ENCODE measurements at regions not wholly inside any gene's neighbourhood (a gene's known extent, or its start where the extent isn't known, plus 50 kb on each side); places are given as distances from the start of the nearest gene placed in this dataset.
"Not testable (repeated sequence)": the region's sequence is repeated elsewhere in the genome, so short reads cannot be mapped to it uniquely, and the experiment has no call there.

- no peak for DNase-seq
These were observed 857.9 kb downstream of the TYW1 start for GRCh38 chr7:67854221-67855178.

DNA sequence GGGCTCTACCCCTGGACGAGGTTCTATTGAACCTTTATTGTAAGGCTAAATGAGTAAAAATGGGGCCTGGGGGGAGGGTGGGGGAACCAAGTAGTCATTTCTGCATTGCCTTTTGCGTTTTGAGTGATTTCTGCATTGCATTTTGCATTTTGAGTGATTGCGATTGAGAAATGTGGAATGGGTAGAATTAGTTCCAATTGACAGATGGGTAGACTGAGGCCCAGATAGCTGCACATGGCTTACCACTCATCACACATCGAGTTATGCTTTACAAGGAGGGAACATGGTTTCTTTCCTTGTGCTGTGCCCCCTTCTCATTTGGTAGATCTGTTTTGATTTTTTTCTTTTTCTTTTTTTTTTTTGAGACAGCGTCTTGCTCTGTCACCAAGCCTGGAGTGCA lies 858.7 kb downstream of the TYW1 start:
- DNase-seq = no peak

DNA sequence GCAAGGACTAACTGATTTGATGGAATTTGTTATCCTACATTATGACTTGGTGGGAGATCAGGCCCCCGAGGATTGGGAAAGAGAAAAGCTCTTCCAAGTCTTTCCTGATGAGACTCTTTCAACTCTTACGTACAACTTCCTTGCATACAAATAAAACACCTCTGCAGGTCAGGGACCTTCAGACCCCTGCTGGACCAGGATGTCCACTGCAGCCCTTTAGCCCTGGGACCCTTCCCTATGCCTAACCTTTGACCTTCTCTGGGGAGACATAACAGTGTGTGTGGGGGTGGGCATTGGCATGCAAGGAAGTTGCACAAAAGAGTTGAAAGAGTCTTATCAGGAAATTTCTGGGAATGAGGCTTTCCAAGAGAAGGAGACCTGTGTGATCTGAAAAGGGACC lies 859.4 kb downstream of the TYW1 start:
- no peak for DNase-seq

DNA sequence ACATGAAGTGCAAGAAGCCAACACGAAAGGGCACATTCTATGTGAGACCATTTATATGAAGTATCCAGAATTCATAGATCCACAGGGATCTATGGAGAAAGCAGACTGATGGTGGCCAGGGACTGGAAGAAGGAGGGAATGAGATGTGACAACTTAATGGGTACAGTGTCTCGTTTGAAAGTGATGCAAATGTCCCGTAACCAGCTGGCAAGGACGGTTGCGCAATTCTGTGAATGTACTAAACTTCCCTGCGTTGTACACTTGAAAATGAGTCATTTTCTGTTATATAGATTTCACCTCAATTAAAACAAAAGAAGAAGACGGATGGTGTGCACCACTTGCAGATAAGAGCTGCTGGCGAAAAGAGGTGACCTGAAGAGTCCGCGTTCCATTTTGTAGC lies 861.1 kb downstream of the TYW1 start:
- no peak for DNase-seq

GRCh38 chr7:67858931-67859330 lies 862.3 kb downstream of the TYW1 start:
- DNase-seq = no peak

DNA sequence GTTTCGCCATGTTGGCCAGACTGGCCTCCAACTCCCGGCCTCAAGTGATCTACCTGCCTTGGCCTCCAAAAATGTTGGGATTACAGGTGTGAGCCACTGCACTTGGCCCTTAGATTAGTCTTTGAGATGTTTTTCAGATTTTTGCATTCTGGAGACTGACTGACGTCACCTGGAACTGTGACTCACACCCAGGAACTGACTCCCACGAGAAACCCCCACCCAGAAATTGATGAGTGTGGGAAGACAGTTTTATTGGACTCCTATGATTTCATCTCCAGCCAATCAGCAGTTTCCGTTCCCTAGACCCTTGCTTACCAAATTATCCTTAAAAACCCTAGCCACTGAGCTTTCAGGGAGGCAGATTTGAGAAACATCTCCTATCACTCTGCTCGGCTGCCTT lies 867.3 kb downstream of the TYW1 start:
- DNase-seq = no peak

DNA sequence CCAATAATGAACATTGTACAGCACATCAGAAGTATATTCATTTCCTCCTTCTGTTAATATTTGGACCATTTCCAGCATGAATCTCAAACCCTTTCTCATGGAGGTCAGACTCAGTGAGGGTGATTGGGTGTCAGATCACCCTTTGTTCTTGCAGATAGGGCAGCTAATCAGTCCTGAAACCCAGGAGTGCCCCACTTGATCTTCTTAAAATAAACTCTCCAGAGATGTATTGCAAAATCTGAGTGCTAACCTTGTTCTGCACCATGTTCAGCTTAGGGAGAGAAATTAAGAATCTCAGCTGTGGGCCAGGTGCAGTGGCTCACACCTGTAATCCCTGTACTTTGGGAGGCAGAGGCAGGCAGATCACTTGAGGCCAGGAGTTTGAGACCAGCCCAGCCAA lies 869.4 kb downstream of the TYW1 start:
- DNase-seq = no peak

- DNase-seq = no peak
These were observed 870.2 kb downstream of the TYW1 start for GRCh38 chr7:67866812-67867211.

- DNase-seq = no peak
These were observed 873.8 kb downstream of the TYW1 start for GRCh38 chr7:67870396-67870795.

DNA sequence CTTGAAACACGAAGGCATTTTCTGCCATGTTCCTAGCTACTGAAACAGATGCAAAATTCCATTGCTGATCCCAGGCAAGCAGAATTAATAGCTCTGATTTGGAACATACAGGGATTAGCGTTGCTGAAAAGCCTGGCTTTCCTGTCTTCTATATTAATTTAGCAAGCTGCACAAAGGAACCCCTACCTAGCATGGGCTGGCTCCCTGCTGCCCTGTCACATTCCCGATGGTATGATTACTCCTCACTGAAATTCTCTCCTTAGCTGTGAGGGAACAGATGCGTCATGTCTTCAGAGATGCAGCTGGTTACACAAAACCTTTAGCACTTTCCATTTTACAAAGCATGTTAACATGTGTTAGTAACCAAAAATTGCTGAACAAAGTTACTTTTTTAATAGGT lies 878.9 kb downstream of the TYW1 start:
- DNase-seq = no peak

GRCh38 chr7:67878808-67879207 lies 882.2 kb downstream of the TYW1 start:
- DNase-seq = no peak

DNA sequence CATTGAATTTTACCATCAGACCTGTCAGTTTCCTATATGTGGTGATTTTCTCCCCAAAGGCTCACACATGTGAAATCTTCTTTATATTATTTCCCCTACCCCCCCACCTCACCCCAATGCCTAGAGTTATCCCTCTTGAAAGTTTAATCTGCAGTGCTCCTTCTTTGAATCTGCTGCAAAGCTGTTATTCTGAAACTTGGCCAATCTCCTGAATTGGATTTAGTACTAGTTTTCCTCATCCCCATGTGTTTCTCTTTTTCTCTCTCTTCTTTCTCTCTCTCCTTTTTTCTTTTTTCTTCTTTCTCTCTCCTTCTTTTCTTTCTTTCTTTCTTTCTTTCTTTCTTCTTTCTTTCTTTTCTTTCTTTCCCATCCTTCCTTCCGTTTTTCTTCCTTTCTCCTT lies 886.2 kb downstream of the TYW1 start:
- no peak for DNase-seq

DNA sequence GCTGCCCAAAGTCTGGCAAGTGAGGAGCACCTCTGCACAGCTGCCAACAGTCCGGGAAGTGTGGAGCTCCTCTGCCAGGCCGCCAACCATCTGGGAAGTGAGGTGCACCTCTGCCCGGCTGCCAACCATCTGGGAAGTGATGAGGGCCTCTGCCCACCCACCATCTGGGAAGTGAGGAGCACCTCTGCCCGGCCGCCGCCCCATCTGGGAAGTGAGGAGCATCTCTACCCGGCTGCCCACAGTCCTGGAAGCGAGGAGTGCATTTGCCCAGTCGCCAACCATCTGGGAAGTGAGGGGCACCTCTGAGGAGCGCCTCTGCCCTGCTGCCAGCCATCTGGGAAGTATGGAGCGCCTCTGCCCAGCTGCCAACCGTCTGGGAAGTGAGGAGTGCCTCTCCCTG lies 893.7 kb downstream of the TYW1 start:
- no peak for DNase-seq

- no peak for DNase-seq
These were observed 898.1 kb downstream of the TYW1 start for GRCh38 chr7:67894746-67895145.

DNA sequence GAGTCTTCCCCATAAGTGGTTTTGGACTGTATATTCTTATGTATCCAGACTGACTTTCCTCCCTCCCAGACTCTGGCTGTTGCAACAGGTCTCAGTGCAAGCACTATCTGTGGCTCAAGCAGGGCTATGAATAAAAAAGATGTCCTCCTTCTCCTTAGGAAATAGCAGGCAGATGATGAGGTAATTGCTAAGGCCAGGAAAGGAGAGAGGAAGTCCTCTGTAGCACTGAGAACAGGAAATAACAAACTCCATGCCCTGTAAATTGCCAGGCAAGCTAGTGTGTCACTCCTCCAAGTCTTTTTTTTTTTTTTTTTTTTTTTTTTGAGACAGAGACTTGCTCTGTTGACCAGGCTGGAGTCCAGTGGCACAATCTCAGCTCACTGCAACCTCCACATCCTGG lies 900.1 kb downstream of the TYW1 start:
- no peak for DNase-seq

DNA sequence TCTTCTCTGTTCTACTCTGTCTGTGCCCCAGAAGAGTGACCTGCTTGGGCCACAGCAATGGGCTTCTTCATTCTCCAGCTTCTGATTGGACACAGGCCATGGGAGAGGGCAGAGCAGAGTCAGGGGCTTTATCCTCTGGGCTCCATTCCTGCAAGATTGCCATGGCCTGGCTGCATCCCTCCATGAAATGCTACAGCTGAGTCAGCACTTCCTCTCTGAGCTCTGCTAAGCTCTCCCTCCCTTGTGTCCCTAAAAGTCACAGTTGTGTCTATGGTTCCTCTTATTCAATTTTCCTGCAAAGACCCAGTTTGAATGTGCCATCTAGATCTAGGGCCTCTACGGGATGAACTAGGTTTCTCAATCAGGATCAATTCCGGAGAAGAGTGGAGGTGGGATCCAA lies 903.8 kb downstream of the TYW1 start:
- DNase-seq = no peak

DNA sequence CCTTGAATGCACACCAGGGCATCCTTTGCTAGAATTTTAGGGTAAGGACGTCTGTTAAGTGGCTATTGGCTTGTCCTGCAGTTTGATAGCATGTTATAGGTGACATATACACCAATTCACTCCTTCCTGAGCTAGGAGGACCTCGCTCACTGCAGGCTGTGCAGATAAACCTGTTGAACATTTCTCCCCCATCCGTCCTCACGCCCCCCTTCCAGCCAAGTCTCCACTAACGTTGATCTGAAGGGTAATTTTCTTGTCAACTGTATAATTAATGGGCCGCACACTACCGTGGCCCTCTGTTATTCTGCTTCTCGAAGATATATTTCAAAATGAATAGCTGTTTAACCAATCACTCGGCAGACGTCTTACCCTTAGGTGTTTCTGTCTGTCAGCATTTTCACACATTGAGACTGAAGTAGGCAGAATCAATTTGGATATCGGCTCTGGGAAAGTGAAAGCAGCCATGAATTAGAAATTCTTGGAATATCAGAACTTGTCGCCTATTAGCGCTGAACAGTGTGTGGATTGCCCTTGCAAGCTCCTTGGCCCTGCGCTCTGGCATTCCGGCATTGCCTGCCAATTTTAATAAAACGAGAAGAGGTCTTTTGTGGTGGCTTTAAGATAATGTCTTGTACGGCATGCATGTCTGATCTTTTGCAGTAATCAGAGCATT lies 905.3 kb downstream of the TYW1 start:
- DNase-seq = no peak

DNA sequence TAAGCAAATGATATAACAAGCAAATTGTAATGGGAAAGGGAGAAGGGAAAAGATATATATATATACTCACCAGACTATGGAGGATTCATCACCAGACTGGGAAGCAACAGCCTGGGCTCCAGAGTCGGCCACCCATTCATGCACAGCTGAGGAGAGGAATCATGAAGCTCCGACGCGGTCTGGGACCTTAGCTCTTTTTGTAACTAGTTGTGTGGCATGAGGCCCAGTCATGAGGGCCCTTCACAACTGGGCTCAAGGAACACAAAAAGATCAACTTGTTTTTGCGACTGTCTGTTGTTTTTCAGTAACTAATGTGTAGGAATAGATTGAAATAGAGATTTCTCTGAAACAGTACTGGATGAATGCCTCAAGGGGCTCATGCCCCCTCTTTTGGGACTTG lies 911.2 kb downstream of the TYW1 start:
- DNase-seq = no peak

- DNase-seq = no peak
These were observed 915.8 kb downstream of the TYW1 start for GRCh38 chr7:67912437-67912836.

DNA sequence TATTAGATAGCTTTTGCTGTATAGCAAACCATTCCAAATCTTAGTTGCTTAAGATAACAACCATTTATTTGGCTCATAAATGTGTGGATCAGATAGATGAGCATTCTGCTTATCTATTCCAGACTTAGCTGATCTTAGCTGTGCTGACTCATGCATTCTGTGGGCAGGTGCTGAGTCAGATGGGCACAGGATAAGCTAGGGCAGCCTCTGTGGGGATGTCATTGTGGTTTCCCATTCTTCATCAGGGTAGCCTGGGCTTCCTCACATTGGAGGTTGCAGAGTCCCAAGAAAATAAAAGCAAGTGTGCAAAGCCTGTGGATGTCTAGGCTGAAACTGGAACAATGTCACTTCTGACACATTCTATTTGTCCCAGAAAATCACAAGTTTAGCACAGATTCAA lies 917.0 kb downstream of the TYW1 start:
- DNase-seq = no peak

GRCh38 chr7:67916111-67916510 lies 919.5 kb downstream of the TYW1 start:
- DNase-seq = not testable (repeated sequence)

- DNase-seq = no peak
These were observed 920.2 kb downstream of the TYW1 start for GRCh38 chr7:67916571-67917436.

GRCh38 chr7:67917437-67917755 lies 920.8 kb downstream of the TYW1 start:
- no peak for DNase-seq

DNA sequence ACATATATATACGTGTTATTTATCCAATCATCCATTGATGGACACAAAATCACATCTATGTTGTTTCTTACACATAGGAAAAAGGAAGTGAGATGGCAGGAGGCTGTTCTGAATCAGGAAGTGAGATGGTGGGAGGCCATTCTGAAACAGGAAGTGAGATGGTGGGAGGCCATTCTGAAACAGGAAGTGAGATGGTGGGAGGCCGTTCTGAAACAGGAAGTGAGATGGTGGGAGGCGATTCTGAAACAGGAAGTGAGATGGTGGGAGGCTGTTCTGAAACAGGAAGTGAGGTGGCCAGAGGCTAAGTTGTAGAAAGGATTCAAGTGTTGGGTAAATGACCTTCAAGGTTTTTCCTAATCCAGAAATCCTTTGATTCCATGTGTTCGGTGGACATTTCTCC lies 921.5 kb downstream of the TYW1 start:
- DNase-seq = no peak

Data from activated CD8-positive, alpha-beta memory T cell treated with anti-CD3 and anti-CD28 coated beads for 24 hours (primary cell).